ENCODE measurements at regions not wholly inside any gene's neighbourhood (a gene's known extent, or its start where the extent isn't known, plus 50 kb on each side); places are given as distances from the start of the nearest gene placed in this dataset.
"Not testable (repeated sequence)": the region's sequence is repeated elsewhere in the genome, so short reads cannot be mapped to it uniquely, and the experiment has no call there.

DNA sequence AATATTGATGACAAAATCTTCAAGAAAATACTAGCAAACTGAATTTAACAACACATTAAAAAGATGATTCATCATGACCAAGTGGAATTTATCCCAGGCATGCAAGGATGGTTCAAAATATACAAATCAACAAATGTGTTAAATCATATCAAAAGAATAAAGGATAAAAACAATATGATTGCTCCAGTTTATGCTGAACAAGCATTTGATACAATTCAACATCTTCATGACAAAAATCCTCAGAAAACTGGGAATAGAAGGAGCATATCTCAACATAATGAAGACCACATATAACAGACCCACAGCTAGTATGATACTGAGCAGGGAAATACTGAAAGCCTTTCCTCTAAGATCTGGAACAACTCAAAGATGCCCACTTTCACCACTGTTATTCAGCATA is 352.3 kb downstream of the PYDC2 start:
- no peak for FAIRE-seq
- no peak for DNase-seq (ENCODE audit: low spot score)

DNA sequence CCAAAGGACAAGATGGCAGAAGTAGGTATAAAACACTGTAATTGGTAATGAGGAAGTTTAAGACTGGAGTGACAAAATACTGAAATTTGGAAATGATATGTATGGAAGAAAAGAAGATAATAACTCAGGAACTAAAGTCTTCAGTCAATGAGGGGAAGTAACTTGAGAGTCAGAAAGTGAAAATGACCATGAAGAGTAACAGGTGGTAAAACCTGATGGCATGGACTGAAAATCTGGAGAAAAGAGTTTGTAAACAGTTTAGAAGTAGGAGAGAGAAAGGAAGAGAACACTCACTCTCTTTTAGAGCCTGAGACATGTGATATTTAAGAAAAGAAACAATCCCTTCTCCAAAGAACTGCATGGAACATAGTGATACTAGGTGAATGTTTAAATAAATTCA is 387.9 kb downstream of the PYDC2 start:
- no peak for DNase-seq (ENCODE audit: low spot score)
- no peak for FAIRE-seq

DNA sequence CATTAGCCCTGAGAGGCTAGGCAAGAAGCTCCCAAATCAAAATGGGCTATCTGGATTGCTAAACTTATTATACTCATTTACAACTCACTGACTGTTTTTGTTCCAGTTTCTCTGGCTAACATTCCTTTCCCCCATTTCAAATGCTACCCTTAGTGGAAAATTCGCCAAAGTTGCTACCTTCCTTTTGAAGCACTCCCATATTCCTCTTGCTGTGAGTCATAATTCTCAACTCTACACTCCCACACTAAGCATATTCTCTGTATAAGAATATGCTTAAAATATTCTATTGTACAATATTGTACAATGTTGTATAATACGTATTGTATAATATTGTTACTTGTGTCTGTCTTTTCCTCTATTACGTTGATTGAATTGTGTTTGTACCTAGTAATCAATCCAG is 398.6 kb downstream of the PYDC2 start:
- no peak for FAIRE-seq
- no peak for DNase-seq (ENCODE audit: low spot score)

DNA sequence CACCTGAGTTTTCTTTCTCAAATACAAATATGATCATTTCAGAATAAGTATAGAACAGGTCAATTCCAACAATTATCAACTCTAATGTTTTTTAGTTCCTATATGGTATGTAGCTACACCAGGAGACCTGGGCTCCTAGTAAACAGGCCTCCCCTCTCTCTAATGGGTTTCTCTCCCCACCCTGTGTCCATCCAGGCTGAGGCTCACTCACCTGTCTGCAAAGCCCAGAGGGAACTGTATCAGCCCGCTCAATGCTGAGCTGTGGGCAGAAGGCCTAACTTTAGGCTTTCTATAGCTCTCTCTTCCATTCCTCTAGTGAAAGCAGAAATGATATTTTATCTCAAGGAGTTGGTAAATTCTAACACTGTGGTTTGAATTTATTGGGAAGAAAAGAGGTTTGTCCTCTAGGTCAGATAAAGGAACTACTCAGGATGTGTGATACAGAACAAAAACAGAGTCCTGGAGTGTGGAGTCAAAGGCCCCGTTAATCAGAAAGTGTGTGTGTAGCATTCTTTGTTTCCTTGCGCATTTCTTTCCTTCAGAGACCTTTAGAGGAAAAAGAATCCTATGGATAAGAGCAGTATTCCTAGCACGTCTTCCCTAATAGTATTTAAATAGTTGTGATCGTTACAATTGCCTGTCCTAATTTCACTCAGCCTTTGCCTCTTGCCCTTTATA is 408.9 kb downstream of the PYDC2 start:
- no peak for DNase-seq (ENCODE audit: low spot score)
- no peak for FAIRE-seq

DNA sequence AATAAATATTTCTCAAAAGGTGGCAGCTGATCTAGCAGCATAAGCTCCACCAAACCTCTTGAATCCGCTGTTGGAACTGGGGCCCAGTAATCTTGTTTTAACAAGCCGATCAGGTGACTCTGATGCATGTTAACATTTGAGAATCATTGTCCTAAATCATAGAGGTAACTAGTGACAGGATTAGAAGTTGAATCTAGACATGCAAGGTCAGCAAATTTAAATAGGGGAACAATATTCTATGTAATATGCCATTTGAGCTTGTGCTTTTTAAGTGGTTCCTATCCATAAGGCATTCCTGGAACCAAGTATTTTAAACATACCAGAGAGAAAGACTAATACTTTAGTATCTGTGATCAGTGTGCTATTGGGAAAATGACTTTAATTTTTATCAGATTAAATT is 412.8 kb downstream of the PYDC2 start:
- no peak for FAIRE-seq
- no peak for DNase-seq (ENCODE audit: low spot score)

DNA sequence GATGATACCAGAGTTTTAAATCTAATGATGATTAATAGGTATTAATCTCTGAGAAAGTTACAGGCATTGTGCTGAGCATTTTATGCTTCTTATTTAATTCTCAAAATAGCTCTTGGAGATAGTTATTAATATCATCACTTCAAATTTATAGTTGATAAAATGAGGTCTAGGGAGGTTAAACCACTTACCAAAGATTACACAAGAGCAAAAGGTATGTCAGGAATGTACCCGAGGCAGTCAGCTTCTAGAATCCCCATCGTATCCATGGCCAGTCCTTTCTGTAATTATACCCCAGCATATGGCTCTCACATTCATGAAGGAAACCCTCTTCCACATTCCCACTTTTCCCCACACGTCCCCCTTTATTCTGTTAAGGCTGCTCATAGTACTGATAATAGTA is 421.3 kb downstream of the PYDC2 start:
- FAIRE-seq (peak; percentile 62), DNase-seq (ENCODE audit: low spot score) (peak; percentile 37)

DNA sequence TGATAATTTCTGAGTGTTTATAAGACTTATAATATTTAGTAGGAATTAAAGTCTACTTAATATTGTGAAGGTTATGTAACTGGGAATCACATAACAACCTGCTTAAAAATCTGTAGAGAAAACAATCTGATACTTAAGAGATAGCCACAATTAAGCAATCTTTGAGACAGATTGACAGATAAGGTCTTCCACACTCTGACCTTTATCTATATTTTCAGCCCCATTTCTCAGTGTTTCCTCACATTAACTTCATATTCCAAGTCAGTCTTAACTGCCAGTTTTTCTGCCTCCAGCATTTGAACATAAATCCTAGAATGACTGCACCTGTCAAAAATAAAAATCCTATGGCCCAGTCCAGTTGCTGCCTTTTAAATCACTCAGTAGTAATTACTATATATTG is 423.2 kb downstream of the PYDC2 start:
- FAIRE-seq (no peak), DNase-seq (ENCODE audit: low spot score) (no peak)

DNA sequence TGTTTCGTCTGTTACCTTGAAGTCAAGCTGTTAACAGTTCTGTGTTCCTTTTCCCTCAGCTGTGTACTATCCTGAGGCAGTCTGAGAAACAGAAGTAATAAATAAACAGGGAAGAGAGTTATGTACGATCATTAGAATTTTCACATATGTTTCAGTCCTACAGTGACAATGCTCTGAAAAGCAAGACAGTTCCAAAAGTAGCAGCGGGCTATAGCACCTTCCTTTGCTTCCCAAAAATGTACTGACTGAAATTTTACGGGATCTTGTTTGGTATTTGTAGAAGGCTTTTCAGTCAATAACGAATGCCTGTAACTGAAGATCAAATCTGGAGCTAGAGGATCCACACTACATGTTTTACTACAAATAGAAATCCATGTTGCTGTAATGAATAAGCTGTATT is 428.1 kb downstream of the PYDC2 start:
- no peak for FAIRE-seq

DNA sequence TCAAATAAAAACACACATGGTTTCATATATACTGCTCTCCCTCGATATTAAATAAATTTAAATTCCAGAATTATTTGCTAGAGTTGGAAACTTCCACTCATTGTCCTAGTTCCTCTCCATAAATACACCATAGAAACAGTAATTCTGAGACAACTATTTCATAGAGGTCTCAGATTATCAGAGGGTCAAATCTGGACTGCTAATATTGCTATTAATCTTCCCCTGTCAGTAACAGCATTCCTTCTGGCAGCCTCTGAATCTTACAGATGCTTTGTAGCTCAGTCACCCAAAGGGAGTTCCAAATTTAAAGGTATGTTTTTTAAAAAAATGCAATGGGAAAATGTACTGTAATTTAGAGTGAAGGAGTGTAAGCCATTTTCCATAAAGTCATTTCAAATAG is 428.8 kb downstream of the PYDC2 start:
- FAIRE-seq, result no peak
- no peak for DNase-seq (ENCODE audit: low spot score)

More for the DNA sequence above, 428.1 kb downstream of the PYDC2 start:
- no peak for DNase-seq (ENCODE audit: low spot score)

DNA sequence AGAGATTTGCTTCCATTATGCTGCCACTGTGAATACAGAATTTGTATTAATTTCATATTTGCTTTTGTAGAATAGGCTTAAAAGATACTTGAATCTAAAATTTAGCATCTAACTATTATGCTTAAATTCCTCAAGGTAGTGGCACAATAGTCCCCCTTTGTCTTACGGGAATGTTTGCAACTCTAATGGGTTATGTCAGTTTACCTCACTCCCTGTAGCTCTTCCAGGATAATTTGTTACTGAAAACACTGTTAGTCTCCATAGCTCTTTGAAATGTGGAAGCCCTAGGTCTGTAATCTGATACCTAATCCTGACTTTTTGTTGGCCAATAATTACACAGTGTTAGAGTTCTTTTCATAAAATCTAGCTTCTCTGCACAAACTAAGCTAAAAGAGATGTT is 433.4 kb downstream of the PYDC2 start:
- no peak for FAIRE-seq
- no peak for DNase-seq (ENCODE audit: low spot score)

DNA sequence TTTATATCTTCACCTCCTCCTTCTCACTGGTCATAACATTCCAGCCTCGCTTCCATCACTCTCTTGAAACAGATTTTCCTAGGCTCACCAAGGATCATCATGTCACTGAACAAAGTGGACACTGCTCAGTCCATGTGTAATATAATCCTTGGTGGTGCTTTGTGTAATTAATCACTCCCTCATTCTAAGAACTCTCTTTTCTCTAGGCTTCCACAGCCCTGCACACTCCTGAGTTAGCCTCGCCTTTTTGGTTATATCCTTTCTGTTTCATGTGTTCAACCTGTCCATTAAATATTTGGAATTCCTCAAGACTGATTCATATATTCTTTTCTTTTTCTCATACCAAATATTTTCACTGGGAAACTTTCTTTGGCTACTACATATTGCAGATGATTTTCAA is 440.8 kb downstream of the PYDC2 start:
- DNase-seq (ENCODE audit: low spot score) (peak; percentile 57), FAIRE-seq (peak; percentile 35)

DNA sequence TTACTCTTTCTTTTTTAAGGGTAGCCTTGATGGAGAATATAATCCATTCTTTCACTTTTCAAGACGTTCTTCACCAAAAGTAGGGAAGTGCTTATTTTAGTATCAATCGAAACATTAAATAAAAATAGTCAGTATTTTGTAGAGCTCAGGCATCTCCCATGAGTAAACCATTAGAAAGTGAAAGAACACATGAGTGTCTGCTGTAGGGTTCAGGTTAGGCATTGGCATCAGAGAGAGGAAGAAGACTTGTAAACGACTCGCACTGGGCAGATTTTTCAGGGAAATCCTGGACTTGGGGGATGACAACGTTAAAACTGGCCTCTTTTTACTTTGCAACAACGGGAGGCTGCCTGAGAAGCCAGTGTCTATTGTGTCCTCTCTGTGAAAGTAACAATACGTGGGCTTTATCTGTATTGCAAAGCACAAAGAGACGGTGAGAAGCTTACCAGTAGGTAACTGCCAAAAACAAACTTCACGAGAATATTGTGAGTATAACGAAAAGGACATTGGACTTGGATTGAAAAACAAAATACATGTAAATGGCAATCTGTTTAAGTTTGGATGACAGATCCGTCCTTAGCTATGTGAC is 451.7 kb downstream of the PYDC2 start:
- no peak for DNase-seq (ENCODE audit: low spot score)
- no peak for FAIRE-seq

DNA sequence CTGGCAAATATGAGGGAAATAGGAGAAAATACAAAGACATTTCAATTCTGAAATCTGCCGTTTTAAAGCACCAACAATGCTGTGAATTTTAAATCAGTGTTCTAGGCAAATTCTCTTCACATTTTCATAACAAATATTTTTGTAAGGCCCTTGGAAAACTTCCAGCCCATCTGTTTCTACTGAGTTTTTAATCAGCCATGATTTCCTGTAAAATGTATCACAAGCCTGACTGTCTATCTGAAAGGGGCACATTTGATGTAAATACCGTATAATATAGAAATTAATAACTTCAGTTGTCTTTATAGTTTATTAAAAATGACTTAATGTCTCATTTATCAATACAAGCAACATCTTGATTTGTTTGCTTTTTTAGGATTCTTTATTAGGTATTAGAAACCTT is 454.7 kb downstream of the PYDC2 start:
- no peak for FAIRE-seq

DNA sequence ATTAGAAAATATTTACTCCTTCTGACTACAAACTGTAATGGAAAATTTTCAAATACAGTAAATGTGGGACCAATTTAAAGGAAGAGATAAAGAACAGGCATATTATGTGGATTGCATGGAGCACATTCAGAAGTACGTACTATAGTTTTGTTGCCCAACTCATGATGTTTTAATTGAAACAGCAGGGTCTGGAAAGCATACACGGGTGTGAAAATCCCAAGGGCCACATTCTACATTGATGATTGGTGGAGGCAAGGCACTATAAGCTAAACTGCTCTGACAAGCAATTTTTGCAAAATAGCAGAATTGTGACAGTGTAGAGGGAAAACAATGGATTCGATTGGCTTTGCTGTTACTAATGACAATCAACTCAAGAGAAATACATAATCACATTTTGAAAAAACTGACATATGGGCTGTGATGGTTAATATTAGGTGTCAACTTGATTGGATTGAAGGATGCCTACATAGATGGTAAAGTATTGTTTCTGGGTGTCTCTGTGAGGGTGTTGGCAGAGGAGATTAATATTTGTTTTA is 458.6 kb downstream of the PYDC2 start:
- FAIRE-seq (no peak), DNase-seq (ENCODE audit: low spot score) (no peak)

More for the DNA sequence above, 454.7 kb downstream of the PYDC2 start:
- DNase-seq (ENCODE audit: low spot score), result no peak

DNA sequence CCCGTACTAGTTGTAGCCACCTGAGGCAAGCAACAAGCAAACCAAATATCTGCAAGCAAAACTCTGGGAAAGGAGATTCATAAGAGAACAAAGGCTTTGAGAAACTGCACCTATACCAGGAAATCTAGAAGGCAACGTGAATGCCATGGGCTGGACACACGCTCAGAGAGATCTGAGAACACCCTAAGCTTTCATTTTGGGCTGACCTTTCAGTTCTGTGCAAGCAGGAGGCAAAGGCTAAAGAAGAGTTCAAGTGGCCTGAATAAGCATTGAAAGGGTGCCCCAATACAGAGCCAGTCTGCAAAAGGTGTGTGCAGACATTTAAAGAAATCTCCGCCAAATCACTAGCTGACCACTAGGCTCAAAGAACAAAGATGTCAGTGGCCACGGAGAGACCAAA is 461.6 kb downstream of the PYDC2 start:
- no peak for FAIRE-seq
- no peak for DNase-seq (ENCODE audit: low spot score)

DNA sequence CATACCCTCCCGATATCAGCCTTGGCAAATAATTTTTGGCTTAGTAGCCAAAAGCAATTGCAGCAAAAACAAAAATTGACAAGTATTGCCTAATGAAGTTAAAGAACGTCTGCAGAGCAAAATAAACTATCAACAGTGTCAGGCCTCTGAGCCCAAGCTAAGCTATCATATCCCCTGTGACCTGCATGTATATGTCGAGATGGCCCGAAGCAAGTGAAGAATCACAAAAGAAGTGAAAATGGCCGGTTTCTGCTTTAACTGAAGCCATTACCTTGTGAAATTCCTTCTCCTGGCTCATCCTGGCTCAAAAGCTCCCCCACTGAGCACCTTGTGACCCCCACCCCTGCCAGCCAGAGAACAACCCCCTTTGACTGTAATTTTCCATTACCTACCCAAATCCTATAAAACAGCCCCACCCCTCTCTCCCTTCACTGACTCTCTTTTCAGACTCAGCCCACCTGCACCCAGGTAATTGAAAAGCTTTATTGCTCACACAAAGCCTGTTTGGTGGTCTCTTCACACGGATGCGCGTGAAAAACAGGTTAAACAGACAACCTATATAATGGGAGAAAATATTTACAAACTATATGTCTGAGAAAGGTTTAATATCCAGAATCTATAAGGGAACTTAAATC is 466.3 kb downstream of the PYDC2 start:
- not testable (repeated sequence) for FAIRE-seq; DNase-seq (ENCODE audit: low spot score)

DNA sequence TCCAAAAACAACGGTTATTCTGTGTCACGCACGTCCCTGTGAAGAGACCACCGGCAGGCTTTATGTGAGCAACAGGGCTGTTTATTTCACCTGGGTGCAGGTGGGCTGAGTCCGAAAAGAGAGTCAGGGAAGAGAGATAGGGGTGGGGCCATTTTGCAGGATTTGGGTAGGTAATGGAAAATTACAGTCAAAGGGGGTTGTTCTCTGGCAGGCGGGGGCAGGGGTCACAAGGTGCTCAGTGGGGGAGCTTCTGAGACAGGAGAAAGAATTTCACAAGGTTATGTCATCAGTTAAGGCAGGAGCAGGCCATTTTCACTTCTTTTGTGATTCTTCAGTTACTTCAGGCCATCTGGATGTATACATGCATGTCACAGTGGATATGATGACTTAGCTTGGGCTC is 467.0 kb downstream of the PYDC2 start:
- FAIRE-seq; DNase-seq (ENCODE audit: low spot score): not testable (repeated sequence)

DNA sequence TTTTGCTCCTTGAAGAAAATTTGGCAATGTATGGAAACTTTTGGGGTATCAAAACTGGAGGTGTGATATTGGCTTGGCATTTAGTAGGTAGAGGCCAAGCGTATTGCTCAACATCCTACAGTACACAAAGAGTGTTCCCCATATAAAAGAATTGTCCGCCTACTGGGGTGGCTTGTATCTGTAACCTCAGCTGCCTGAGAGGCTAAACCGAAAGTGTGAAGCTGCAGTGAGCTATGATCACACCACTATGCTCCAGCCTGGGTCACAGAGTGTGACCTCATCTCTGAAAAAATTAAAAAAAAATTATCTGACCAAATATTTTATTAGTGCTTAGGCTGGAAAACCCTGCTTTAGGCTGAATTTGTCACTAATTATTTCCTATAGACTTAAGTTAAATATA is 483.9 kb downstream of the PYDC2 start:
- DNase-seq (ENCODE audit: low spot score), result no peak
- no peak for FAIRE-seq

DNA sequence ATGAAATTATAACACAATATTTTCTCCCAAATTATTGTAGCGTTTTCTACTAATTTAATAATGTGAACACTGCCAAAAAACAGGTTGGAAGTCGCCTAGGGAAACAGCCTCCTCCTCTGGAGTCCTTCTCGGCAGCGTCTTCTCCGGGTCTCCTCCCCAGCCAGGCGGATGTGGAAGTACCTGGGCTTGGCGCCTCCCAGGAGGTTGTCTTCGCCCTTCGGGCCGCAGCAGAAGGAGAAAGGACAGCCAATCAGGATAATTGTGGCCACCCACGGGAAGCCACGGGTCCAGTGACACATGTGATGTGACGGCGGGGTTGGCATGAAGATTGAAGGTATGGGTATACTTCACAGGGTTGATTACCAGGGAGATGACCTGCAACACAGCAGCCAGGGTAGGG is 491.2 kb downstream of the PYDC2 start:
- FAIRE-seq, result no peak
- no peak for DNase-seq (ENCODE audit: low spot score)

DNA sequence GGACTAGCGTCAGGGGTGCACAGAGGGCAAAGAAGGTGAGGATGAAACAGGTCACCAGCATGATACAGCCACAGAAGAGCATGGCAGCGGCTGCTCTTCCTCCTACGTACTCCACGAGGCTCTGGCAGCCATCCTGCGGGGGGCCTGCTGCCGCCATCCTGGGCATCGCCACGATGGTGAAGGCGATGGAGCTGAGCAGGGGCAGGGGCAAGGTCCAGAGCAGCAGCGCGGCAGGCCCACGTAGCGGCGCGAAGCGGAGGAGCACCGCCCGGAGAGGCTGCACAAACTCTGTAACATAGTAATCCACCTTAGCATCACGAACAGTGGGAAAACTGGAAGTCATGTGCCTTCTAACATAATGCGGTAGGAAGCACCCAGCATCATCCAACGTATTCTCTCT is 491.6 kb downstream of the PYDC2 start:
- FAIRE-seq (no peak), DNase-seq (ENCODE audit: low spot score) (no peak)

DNA sequence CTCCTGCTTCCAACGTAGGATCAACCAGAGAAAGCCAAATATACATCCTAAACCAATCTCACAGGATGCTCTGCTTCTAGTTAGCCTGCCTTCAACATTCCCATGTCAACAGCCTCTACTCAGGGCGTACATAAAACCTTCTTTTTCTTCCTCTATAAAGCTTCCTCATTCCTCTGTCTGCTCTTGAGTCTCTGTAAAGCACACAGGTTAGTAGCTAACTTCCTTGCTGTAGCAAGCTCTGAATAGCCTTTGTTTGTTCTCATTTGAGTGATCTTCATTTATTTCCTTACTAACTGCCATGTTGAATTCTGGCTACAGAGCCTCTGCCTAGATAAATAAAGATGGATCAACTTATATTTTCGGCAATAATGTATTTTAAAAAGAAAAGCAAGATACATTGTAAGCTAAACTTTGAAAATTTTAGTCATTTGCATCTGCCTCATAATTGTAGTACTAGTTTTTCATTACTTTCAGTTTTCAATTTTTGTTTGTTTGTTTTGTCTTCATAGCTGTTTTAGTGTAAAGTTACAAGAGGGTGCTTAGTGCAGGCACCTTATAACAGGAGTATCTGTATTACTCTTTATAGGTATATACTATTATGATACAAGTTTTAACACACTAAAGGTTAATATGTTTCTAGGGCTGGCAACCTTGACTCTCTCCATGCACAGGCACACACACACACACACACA is 498.2 kb downstream of the PYDC2 start:
- FAIRE-seq, result no peak
- no peak for DNase-seq (ENCODE audit: low spot score)

DNA sequence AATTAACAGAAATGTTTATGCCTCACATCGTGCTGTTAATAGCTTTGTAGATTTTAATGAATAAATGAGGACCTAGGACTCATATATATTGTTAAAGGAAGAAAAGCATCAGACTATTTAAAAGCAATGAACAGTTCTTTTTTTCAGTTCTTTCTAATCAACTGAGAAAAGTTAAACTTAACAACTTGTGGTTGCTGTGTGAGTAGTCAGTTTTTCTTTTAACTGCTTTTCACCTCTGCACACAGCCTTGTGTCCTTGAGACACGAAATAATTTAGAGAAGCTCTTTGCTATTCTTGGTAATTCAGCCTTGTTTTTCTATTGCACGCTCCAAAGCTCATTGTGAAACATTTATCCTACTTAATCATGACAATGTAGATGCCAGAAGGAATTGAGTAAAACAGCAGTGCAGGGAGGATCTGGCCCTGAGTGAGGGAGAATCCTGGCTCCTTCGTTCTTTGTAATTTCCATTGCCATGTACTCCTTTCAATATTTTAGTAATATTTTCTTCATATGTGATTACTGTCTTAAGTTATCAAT is 499.0 kb downstream of the PYDC2 start:
- FAIRE-seq, result no peak
- no peak for DNase-seq (ENCODE audit: low spot score)
